ENCODE measurements at regions not wholly inside any gene's neighbourhood (a gene's known extent, or its start where the extent isn't known, plus 50 kb on each side); places are given as distances from the start of the nearest gene placed in this dataset.

GRCh38 chr14:98940693-98941437 lies 331.1 kb downstream of the BCL11B start:
- no peaks in the 10 kb centered on the region for H3K4me1 ChIP-seq (ENCODE audit: control insufficient read depth, extremely low read depth, insufficient read depth, low read length)
- BruUV-seq (replicated peaks): no TSS peak
- no peak overlapping the region for H3K4me3 ChIP-seq (replicated peaks in 1 of 3; ENCODE audit: insufficient read depth in 1 of 3, low read depth in 1 of 3, low read length in 3 of 3)
- H3K79me2 ChIP-seq (ENCODE audit: control insufficient read depth, insufficient read depth, low read length): no peaks in the 10 kb centered on the region
- no peaks in the 10 kb centered on the region for H3K36me3 ChIP-seq (ENCODE audit: control insufficient read depth in 2 of 2, extremely low read depth in 1 of 2, insufficient read depth in 2 of 2, low read length in 2 of 2)
- dilution Hi-C loops (cut with MboI; ENCODE audit: extremely low pct_ligation_motif_present, low sequenced_read_pairs) (no loop called here), intact Hi-C loops (cut with micrococcal nuclease) (no loop called here)
- H3K9me1 ChIP-seq (replicated peaks; ENCODE audit: control insufficient read depth, extremely low read depth, insufficient read depth, low read length): no peaks in the 10 kb centered on the region
- TF ChIP-seq FOS (IDR thresholded peaks at IDR 0.05; ENCODE audit: borderline replicate concordance, insufficient read depth, low read length) (no peak), JUN (IDR thresholded peaks at IDR 0.05; ENCODE audit: borderline replicate concordance, insufficient read depth, insufficient read length, low read depth) (no peak), MYC (IDR thresholded peaks at IDR 0.05; ENCODE audit: low read depth, low read length) (no peak), POLR2A (IDR thresholded peaks at IDR 0.05; ENCODE audit: low read depth, low read length) (no peak), GATA2 (IDR thresholded peaks at IDR 0.05; ENCODE audit: insufficient read depth, insufficient read length, low read depth, low read length) (no peak), CTCF (IDR thresholded peaks at IDR 0.05; ENCODE audit: extremely low read depth in 1 of 2, insufficient read depth in 1 of 2, low read depth in 1 of 2, low read length in 2 of 2) (no peak), MAX (IDR thresholded peaks at IDR 0.05; ENCODE audit: insufficient read depth, insufficient read length) (no peak), EZH2 (IDR thresholded peaks at IDR 0.05; ENCODE audit: borderline replicate concordance, low read depth, low read length, severe bottlenecking) (no peak), POLR2AphosphoS5 (IDR thresholded peaks at IDR 0.05; ENCODE audit: insufficient read depth, low read depth, low read length) (no peak)
- CTCF ChIA-PET: no interaction called here
- FAIRE-seq (no peak), DNase-seq (ENCODE audit: low read depth, low spot score) (no peak)
- no peak overlapping the region for H2AFZ ChIP-seq (ENCODE audit: low read depth, low read length)
- POLR2A ChIA-PET: no interaction called here
- no peak overlapping the region for H3K4me2 ChIP-seq (ENCODE audit: insufficient read depth, low read length)
- no peaks in the 10 kb centered on the region for H3K27me3 ChIP-seq (ENCODE audit: control insufficient read depth in 2 of 2, insufficient read depth in 2 of 2, low read length in 2 of 2)
- H4K20me1 ChIP-seq (replicated peaks; ENCODE audit: control insufficient read depth, extremely low read depth, insufficient read depth, low read length): no peaks in the 10 kb centered on the region
- peaks cover 7% of the 10 kb centered on the region for H3K9me3 ChIP-seq (replicated peaks; ENCODE audit: control insufficient read depth, insufficient read depth, low read length)
- H3K27ac ChIP-seq (ENCODE audit: insufficient read depth, low read depth, low read length): no peak overlapping the region
- H3K9ac ChIP-seq (replicated peaks; ENCODE audit: extremely low read depth, insufficient read depth, low read length): no peak overlapping the region
